ENCODE measurements at regions not wholly inside any gene's neighbourhood (a gene's known extent, or its start where the extent isn't known, plus 50 kb on each side); places are given as distances from the start of the nearest gene placed in this dataset.

GRCh38 chr21:27369978-27370571 is 403.2 kb upstream of the ADAMTS5 start:
- no peak overlapping the region for H3K4me3 ChIP-seq (ENCODE audit: control insufficient read depth in 1 of 7, extremely low read depth in 1 of 7, insufficient read depth in 4 of 7, low read depth in 2 of 7, low read length in 6 of 7)
- CTCF ChIA-PET: no interaction called here
- POLR2A ChIA-PET: no interaction called here
- no peak for DNase-seq
- WGBS (ENCODE audit: insufficient coverage): 93% methylated on average over 3 of the region's 3 CpGs
- H3K27me3 ChIP-seq (replicated peaks in 2 of 5; ENCODE audit: control insufficient read depth in 4 of 5, insufficient read depth in 5 of 5, low read length in 4 of 5): no peaks in the 10 kb centered on the region
- H3K4me1 ChIP-seq (ENCODE audit: control extremely low read depth in 1 of 4, control insufficient read depth in 4 of 4, insufficient read depth in 4 of 4, low read length in 3 of 4): no peaks in the 10 kb centered on the region
- no peaks in the 10 kb centered on the region for H3K36me3 ChIP-seq (ENCODE audit: control insufficient read depth in 4 of 4, insufficient read depth in 4 of 4, low read length in 3 of 4)
- H3K9me3 ChIP-seq (ENCODE audit: control extremely low read depth in 1 of 5, control insufficient read depth in 4 of 5, insufficient read depth in 2 of 5, low read depth in 1 of 5, low read length in 4 of 5): no peaks in the 10 kb centered on the region
- no peak overlapping the region for H3K27ac ChIP-seq (ENCODE audit: insufficient read depth in 1 of 2, low read depth in 1 of 2, low read length in 2 of 2, poor library complexity in 1 of 2, severe bottlenecking in 2 of 2)

GRCh38 chr21:27369234-27369633 is 402.3 kb upstream of the ADAMTS5 start:
- no peaks in the 10 kb centered on the region for H3K27me3 ChIP-seq (replicated peaks in 2 of 5; ENCODE audit: control insufficient read depth in 4 of 5, insufficient read depth in 5 of 5, low read length in 4 of 5)
- no peaks in the 10 kb centered on the region for H3K4me1 ChIP-seq (ENCODE audit: control extremely low read depth in 1 of 4, control insufficient read depth in 4 of 4, insufficient read depth in 4 of 4, low read length in 3 of 4)
- no peak overlapping the region for H3K27ac ChIP-seq (ENCODE audit: insufficient read depth in 1 of 2, low read depth in 1 of 2, low read length in 2 of 2, poor library complexity in 1 of 2, severe bottlenecking in 2 of 2)
- ChIA-PET CTCF (no interaction called here), POLR2A (no interaction called here)
- H3K36me3 ChIP-seq (ENCODE audit: control insufficient read depth in 4 of 4, insufficient read depth in 4 of 4, low read length in 3 of 4): no peaks in the 10 kb centered on the region
- DNase-seq: no peak
- H3K4me3 ChIP-seq (ENCODE audit: control insufficient read depth in 1 of 7, extremely low read depth in 1 of 7, insufficient read depth in 4 of 7, low read depth in 2 of 7, low read length in 6 of 7): no peak overlapping the region
- no CpG with 5 or more reads among the region's 2 CpGs for WGBS (ENCODE audit: insufficient coverage)
- no peaks in the 10 kb centered on the region for H3K9me3 ChIP-seq (ENCODE audit: control extremely low read depth in 1 of 5, control insufficient read depth in 4 of 5, insufficient read depth in 2 of 5, low read depth in 1 of 5, low read length in 4 of 5)

GRCh38 chr21:27366646-27367235 is 399.9 kb upstream of the ADAMTS5 start:
- POLR2A ChIA-PET: no interaction called here
- no peak overlapping the region for H3K27ac ChIP-seq (ENCODE audit: insufficient read depth in 1 of 2, low read depth in 1 of 2, low read length in 2 of 2, poor library complexity in 1 of 2, severe bottlenecking in 2 of 2)
- WGBS (ENCODE audit: insufficient coverage): 89% methylated on average over 2 of the region's 3 CpGs
- H3K27me3 ChIP-seq (replicated peaks in 2 of 5; ENCODE audit: control insufficient read depth in 4 of 5, insufficient read depth in 5 of 5, low read length in 4 of 5): no peaks in the 10 kb centered on the region
- no peak for DNase-seq
- no peaks in the 10 kb centered on the region for H3K9me3 ChIP-seq (ENCODE audit: control extremely low read depth in 1 of 5, control insufficient read depth in 4 of 5, insufficient read depth in 2 of 5, low read depth in 1 of 5, low read length in 4 of 5)
- no peaks in the 10 kb centered on the region for H3K4me1 ChIP-seq (ENCODE audit: control extremely low read depth in 1 of 4, control insufficient read depth in 4 of 4, insufficient read depth in 4 of 4, low read length in 3 of 4)
- no peaks in the 10 kb centered on the region for H3K36me3 ChIP-seq (ENCODE audit: control insufficient read depth in 4 of 4, insufficient read depth in 4 of 4, low read length in 3 of 4)
- CTCF ChIA-PET: no interaction called here
- no peak overlapping the region for H3K4me3 ChIP-seq (ENCODE audit: control insufficient read depth in 1 of 7, extremely low read depth in 1 of 7, insufficient read depth in 4 of 7, low read depth in 2 of 7, low read length in 6 of 7)

- Histone ChIP-seq H3K4me3 (ENCODE audit: control insufficient read depth in 1 of 7, extremely low read depth in 1 of 7, insufficient read depth in 4 of 7, low read depth in 2 of 7, low read length in 6 of 7) (no peak overlapping the region), H3K9me3 (ENCODE audit: control extremely low read depth in 1 of 5, control insufficient read depth in 4 of 5, insufficient read depth in 2 of 5, low read depth in 1 of 5, low read length in 4 of 5) (no peaks in the 10 kb centered on the region), H3K27me3 (replicated peaks in 2 of 5; ENCODE audit: control insufficient read depth in 4 of 5, insufficient read depth in 5 of 5, low read length in 4 of 5) (no peaks in the 10 kb centered on the region), H3K27ac (ENCODE audit: insufficient read depth in 1 of 2, low read depth in 1 of 2, low read length in 2 of 2, poor library complexity in 1 of 2, severe bottlenecking in 2 of 2) (no peak overlapping the region), H3K36me3 (ENCODE audit: control insufficient read depth in 4 of 4, insufficient read depth in 4 of 4, low read length in 3 of 4) (no peaks in the 10 kb centered on the region), H3K4me1 (ENCODE audit: control extremely low read depth in 1 of 4, control insufficient read depth in 4 of 4, insufficient read depth in 4 of 4, low read length in 3 of 4) (no peaks in the 10 kb centered on the region)
- ChIA-PET POLR2A (no interaction called here), CTCF (no interaction called here)
- no peak for DNase-seq
- WGBS (ENCODE audit: insufficient coverage): no CpG with 5 or more reads among the region's 4 CpGs
These were observed 399.1 kb upstream of the ADAMTS5 start for GRCh38 chr21:27366036-27366435.

- ChIA-PET CTCF (no interaction called here), POLR2A (no interaction called here)
- Histone ChIP-seq H3K27me3 (replicated peaks in 2 of 5; ENCODE audit: control insufficient read depth in 4 of 5, insufficient read depth in 5 of 5, low read length in 4 of 5) (no peaks in the 10 kb centered on the region), H3K4me3 (ENCODE audit: control insufficient read depth in 1 of 7, extremely low read depth in 1 of 7, insufficient read depth in 4 of 7, low read depth in 2 of 7, low read length in 6 of 7) (no peak overlapping the region), H3K36me3 (ENCODE audit: control insufficient read depth in 4 of 4, insufficient read depth in 4 of 4, low read length in 3 of 4) (no peaks in the 10 kb centered on the region), H3K9me3 (ENCODE audit: control extremely low read depth in 1 of 5, control insufficient read depth in 4 of 5, insufficient read depth in 2 of 5, low read depth in 1 of 5, low read length in 4 of 5) (no peaks in the 10 kb centered on the region), H3K4me1 (ENCODE audit: control extremely low read depth in 1 of 4, control insufficient read depth in 4 of 4, insufficient read depth in 4 of 4, low read length in 3 of 4) (no peaks in the 10 kb centered on the region), H3K27ac (ENCODE audit: insufficient read depth in 1 of 2, low read depth in 1 of 2, low read length in 2 of 2, poor library complexity in 1 of 2, severe bottlenecking in 2 of 2) (no peak overlapping the region)
- no peak for DNase-seq
These were observed 398.5 kb upstream of the ADAMTS5 start for GRCh38 chr21:27365394-27365793.

GRCh38 chr21:27363719-27364477 is 397.0 kb upstream of the ADAMTS5 start:
- CTCF ChIA-PET: no interaction called here
- DNase-seq: no peak

GRCh38 chr21:27362249-27362648 is 395.4 kb upstream of the ADAMTS5 start:
- Histone ChIP-seq H3K9me3 (ENCODE audit: control extremely low read depth in 1 of 5, control insufficient read depth in 4 of 5, insufficient read depth in 2 of 5, low read depth in 1 of 5, low read length in 4 of 5) (no peaks in the 10 kb centered on the region), H3K27me3 (replicated peaks in 2 of 5; ENCODE audit: control insufficient read depth in 4 of 5, insufficient read depth in 5 of 5, low read length in 4 of 5) (no peaks in the 10 kb centered on the region), H3K4me1 (ENCODE audit: control extremely low read depth in 1 of 4, control insufficient read depth in 4 of 4, insufficient read depth in 4 of 4, low read length in 3 of 4) (no peaks in the 10 kb centered on the region), H3K27ac (ENCODE audit: insufficient read depth in 1 of 2, low read depth in 1 of 2, low read length in 2 of 2, poor library complexity in 1 of 2, severe bottlenecking in 2 of 2) (no peak overlapping the region), H3K4me3 (ENCODE audit: control insufficient read depth in 1 of 7, extremely low read depth in 1 of 7, insufficient read depth in 4 of 7, low read depth in 2 of 7, low read length in 6 of 7) (no peak overlapping the region), H3K36me3 (ENCODE audit: control insufficient read depth in 4 of 4, insufficient read depth in 4 of 4, low read length in 3 of 4) (no peaks in the 10 kb centered on the region)
- POLR2A ChIA-PET: no interaction called here
- CTCF ChIA-PET: no interaction called here
- no peak for DNase-seq
- WGBS (ENCODE audit: insufficient coverage): no CpG with 5 or more reads among the region's 1 CpG

More at GRCh38 chr21:27363719-27364477, 397.0 kb upstream of the ADAMTS5 start:
- no peaks in the 10 kb centered on the region for H3K4me1 ChIP-seq (ENCODE audit: control extremely low read depth in 1 of 4, control insufficient read depth in 4 of 4, insufficient read depth in 4 of 4, low read length in 3 of 4)
- no peak overlapping the region for H3K4me3 ChIP-seq (ENCODE audit: control insufficient read depth in 1 of 7, extremely low read depth in 1 of 7, insufficient read depth in 4 of 7, low read depth in 2 of 7, low read length in 6 of 7)
- no peaks in the 10 kb centered on the region for H3K36me3 ChIP-seq (ENCODE audit: control insufficient read depth in 4 of 4, insufficient read depth in 4 of 4, low read length in 3 of 4)
- no peaks in the 10 kb centered on the region for H3K27me3 ChIP-seq (replicated peaks in 2 of 5; ENCODE audit: control insufficient read depth in 4 of 5, insufficient read depth in 5 of 5, low read length in 4 of 5)
- no CpG with 5 or more reads among the region's 3 CpGs for WGBS (ENCODE audit: insufficient coverage)
- H3K9me3 ChIP-seq (ENCODE audit: control extremely low read depth in 1 of 5, control insufficient read depth in 4 of 5, insufficient read depth in 2 of 5, low read depth in 1 of 5, low read length in 4 of 5): no peaks in the 10 kb centered on the region
- no peak overlapping the region for H3K27ac ChIP-seq (ENCODE audit: insufficient read depth in 1 of 2, low read depth in 1 of 2, low read length in 2 of 2, poor library complexity in 1 of 2, severe bottlenecking in 2 of 2)
- POLR2A ChIA-PET: no interaction called here

All from common myeloid progenitor, CD34-positive (primary cell).